Hepatic stellate cell (primary cell): ENCODE measurements at regions not wholly inside any gene's neighbourhood (a gene's known extent, or its start where the extent isn't known, plus 50 kb on each side); places are given as distances from the start of the nearest gene placed in this dataset.
"Not testable (repeated sequence)": the region's sequence is repeated elsewhere in the genome, so short reads cannot be mapped to it uniquely, and the experiment has no call there.

Experiments
- DNase-seq: peaks from one replicate; pipeline ENCODE4 v3.0.0; 2011; ENCODE audit warnings: low spot score

DNA sequence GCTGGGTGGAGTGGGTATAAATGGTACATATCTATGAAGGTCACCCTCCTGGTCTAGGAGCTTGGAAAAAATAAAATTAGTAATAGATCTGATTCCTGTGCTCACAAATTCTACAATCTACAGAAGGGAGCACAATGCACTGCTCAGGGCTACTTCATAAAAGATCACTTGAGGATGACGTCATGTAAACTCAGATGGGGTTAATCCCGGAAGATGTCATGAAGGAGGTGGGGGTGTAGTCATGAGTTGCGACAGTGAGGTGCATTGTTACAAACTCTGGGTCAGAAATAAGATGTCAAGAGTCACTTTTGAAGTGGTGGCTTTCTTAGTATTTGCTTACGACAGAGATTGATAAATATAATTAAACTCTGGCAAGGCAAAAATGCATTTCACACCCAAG is 68.2 kb downstream of the LHX9 start:
- no peak for DNase-seq

DNA sequence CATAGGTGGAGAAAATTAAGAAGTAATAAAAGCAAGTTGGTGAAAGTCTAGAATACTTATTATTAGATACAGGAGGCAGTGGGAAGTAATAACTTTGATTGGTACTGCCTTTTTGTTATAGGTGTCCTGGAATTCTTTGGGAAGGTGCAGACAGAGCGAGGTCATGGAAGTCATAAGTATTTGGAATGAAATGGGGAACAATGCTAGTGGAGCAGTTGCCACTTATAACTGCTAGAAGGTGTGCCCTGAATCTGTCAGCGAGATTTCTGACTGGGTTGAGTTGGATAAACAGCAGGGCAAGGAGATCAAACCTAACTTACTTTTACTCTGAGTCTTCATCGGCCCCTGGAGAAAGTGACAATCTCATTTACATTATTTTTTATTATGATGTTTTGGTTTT is 69.6 kb downstream of the LHX9 start:
- no peak for DNase-seq

- DNase-seq = no peak
Observed at GRCh38 chr1:197987294-197987693, 70.1 kb downstream of the LHX9 start.

- DNase-seq = not testable (repeated sequence)
Observed at GRCh38 chr1:197988581-197988980, 71.4 kb downstream of the LHX9 start.

GRCh38 chr1:197989058-197989457 is 71.9 kb downstream of the LHX9 start:
- no peak for DNase-seq

GRCh38 chr1:197991594-197991993 is 74.4 kb downstream of the LHX9 start:
- no peak for DNase-seq

DNA sequence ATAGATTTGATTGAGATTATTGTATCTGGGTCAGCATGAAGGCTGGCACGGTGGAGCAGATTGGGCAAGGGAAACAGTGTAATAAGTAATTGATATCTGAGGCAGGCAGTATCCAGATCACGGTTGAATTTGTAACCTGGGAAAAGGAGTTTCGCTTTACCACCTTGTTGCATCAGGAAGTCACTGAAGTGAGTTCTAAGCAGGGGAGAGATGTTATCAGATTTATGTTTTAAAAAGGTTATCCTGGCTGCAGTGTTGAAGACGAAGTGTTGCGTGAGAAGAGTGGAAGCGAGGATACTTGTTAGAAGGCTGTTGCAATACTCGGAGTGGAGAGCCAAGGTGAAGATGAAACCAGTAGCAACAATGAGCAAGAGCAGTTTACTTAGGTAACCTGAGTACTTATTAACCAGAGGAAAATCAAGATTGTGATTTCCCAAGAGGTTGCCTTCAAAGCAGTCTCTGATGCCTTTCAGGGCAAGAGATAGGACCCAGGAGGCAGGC is 77.8 kb downstream of the LHX9 start:
- no peak for DNase-seq

- DNase-seq = no peak
Observed at GRCh38 chr1:197995408-197996258, 78.5 kb downstream of the LHX9 start.

- not testable (repeated sequence) for DNase-seq
Observed at GRCh38 chr1:197996259-197996512, 79.0 kb downstream of the LHX9 start.

- no peak for DNase-seq
Observed at GRCh38 chr1:197998110-197998509, 80.9 kb downstream of the LHX9 start.

DNA sequence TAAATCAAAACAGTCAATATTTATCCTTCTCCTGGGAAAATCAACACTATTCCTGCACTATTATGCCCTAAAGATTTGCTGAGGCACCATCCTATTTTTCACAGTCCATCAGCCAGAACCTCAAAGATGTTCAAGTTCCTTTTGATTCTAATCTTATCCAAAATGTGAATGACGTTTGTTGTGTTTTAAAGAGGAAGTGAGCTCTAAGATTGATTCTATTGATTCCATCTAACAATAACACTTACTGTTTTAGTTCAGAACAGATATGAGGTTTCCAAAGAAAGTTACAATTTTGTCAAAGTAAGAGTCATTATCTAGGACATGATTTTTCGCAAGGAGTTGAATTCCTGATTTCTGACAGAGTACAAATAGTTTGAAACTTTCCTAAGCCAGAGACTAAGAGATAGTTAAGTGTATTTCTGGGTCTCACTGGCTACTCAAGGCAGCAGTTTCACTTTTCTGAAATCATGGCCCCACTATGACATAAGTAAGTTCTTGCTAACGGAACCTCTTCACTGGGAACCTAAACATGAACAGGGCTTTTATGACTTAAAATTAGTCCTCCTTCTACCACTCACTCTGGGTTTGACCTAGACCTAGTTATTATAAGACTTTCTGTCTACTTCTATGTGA is 84.7 kb downstream of the LHX9 start:
- no peak for DNase-seq

- DNase-seq = no peak
Observed at GRCh38 chr1:198003468-198003867, 86.3 kb downstream of the LHX9 start.

DNA sequence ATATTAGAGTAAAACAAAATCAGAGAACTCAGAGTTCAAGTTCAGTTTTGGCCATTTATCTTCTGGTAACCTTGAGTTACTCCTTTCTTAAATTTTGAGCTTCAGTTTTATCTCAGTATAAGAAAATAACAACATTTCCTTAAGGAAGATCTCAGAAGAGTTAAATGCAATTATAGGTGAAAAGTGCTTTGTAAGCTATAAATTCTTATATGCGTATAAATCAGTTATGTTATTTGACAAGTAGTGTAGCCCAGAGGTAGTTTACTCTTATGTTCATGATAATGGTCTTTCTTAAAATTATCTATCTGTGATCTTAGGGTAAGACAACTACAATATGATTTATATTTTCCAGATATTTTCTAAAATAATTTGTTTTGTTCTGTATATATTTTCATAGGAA is 89.8 kb downstream of the LHX9 start:
- no peak for DNase-seq

DNA sequence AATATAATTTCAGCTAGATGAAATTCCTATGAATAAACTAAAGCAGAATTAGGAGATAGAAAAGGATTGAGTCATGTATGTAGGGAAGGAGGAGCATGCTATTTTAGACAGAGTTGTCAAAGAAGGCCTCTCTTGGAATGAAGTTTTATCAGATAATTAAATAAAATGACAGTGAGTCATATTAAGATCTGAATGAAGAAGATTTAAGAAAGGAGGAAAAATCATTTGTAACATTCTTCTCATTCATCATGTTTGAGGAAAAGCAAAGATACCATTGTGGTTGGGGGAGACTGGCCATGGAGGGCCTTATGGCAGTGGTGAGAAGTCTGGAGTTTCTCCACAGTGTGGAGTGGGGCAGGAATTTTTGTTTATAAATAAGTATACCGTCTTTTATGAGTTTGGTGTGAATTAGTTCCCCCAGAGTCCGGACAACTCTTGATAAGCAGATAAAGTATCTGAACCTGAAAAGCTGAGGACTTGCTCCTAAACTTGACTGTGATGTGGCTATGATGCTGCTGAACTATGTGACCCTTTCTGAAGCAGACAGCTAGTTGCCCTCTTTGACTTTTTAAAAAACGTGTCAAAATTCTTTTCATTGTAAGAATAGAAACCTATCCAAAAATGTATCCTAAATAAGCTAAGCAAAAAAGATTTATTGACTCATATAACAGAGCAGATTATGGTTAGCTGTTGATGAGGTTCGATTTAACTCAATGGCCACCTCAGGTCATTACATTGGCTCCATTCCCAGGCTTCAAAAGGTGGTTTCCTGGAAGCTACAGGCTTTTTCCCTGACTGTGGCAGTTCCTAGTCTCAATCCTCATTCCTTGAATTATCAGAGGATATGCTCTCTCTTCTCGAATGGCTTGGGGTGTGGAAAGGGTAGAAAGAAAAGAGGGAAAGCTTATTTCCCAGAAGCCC is 90.8 kb downstream of the LHX9 start:
- no peak for DNase-seq

DNA sequence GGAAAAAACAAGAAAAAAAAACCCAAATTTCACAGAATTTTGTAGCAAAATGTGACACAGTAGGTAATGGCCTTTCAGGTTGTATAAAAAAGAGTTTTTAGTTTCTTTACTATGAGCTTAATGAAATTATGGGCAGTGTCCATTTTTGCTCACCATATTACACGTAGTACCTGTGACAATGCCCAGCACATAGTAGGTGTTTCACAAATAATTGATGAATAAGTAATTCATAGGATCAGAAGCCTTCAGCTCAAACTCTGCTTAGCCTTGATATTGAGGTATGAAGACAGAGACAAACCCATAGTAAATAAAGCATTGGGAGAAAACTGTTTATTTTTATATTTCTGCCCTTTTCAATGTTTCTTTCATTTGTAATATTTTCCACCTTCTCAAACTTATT is 97.2 kb downstream of the LHX9 start:
- no peak for DNase-seq

DNA sequence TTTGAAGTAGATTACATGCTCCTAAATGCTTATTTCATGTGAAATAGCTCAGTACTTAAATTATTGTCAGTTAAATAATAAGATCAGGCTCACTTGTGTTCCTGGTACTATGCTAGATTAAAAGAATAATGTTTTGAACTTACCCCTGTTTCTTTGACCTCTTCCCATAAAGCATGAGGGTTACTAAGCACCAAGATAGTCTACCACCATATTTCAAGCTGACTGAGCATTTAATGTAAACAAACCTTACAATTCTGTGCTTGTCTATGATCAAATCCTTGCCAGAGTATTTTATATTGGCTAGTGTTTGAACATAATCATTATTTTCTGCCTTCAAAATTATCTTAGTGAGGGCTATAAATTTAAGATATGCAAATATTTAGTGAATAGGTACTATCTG is 98.1 kb downstream of the LHX9 start:
- no peak for DNase-seq

- peak; percentile 64 for DNase-seq
Observed at GRCh38 chr1:198018529-198018928, 101.4 kb downstream of the LHX9 start.

- no peak for DNase-seq
Observed at GRCh38 chr1:198019126-198019525, 102.0 kb downstream of the LHX9 start.

DNA sequence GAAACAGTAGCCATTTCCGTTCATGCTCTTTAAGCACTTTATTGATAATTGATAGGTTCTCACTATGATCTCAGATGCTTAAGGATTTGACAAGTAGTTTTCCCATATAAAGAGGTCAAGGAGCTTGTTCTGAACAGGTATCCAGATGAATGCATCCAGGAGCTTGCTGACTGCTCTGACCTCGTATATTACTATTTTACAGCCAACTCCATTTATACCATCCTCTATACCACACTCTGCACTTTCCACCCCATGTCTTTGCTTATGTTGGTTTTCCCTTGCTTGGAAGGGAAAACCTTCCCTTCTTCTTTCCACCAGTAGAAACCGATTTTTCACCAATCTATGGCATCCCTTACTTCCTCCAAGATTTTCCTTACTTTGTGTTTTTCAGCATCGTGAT is 107.2 kb downstream of the LHX9 start:
- DNase-seq = no peak

GRCh38 chr1:198024782-198025181 is 107.6 kb downstream of the LHX9 start:
- DNase-seq = no peak

DNA sequence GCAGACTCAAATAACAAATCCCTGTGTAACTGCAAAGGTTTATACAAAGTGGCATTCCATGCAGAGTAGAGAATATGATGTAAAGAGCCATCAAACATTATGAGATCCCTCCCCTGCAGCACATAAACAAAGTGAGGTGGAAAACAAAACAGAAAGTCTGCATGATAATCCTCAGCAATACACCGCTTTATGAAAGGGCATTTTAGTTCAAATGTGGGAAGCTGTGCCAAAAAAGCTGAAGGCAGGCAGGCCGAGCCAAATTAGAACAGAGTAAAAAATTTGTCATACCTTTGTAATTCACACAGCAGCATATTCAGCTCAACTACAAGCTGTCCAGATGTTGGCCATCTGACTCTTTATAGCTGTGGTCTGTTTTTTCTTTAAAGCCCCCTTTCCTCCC is 113.5 kb downstream of the LHX9 start:
- DNase-seq = no peak

GRCh38 chr1:198031086-198031485 is 113.9 kb downstream of the LHX9 start:
- no peak for DNase-seq

- no peak for DNase-seq
Observed at GRCh38 chr1:198032668-198033067, 115.5 kb downstream of the LHX9 start.
